Fibroblast of skin of scalp (primary cell): ENCODE measurements at regions not wholly inside any gene's neighbourhood (a gene's known extent, or its start where the extent isn't known, plus 50 kb on each side); places are given as distances from the start of the nearest gene placed in this dataset.

Source experiments
- DNase-seq: peaks from one replicate; pipeline ENCODE4 v3.0.0-alpha.2; 2013

GRCh38 chr13:84265257-84265764 is 383.0 kb upstream of the SLITRK1 start:
- DNase-seq: no peak

- DNase-seq: no peak
These were observed 381.2 kb upstream of the SLITRK1 start for GRCh38 chr13:84263354-84264069.

GRCh38 chr13:84255226-84255797 is 373.0 kb upstream of the SLITRK1 start:
- DNase-seq: peak; percentile 6

GRCh38 chr13:84249463-84249862 is 367.2 kb upstream of the SLITRK1 start:
- DNase-seq: no peak

- DNase-seq: no peak
These were observed 361.1 kb upstream of the SLITRK1 start for GRCh38 chr13:84243340-84243739.

GRCh38 chr13:84239032-84239431 is 356.8 kb upstream of the SLITRK1 start:
- no peak for DNase-seq

GRCh38 chr13:84238381-84238780 is 356.1 kb upstream of the SLITRK1 start:
- no peak for DNase-seq

- DNase-seq: no peak
These were observed 354.9 kb upstream of the SLITRK1 start for GRCh38 chr13:84237143-84237542.

GRCh38 chr13:84234416-84234815 is 352.1 kb upstream of the SLITRK1 start:
- no peak for DNase-seq

GRCh38 chr13:84230568-84230967 is 348.3 kb upstream of the SLITRK1 start:
- no peak for DNase-seq

- DNase-seq: no peak
These were observed 328.8 kb upstream of the SLITRK1 start for GRCh38 chr13:84211048-84211447.

GRCh38 chr13:84208246-84208910 is 326.1 kb upstream of the SLITRK1 start:
- DNase-seq: no peak

GRCh38 chr13:84207509-84207908 is 325.2 kb upstream of the SLITRK1 start:
- no peak for DNase-seq

GRCh38 chr13:84200971-84201370 is 318.7 kb upstream of the SLITRK1 start:
- DNase-seq: no peak

GRCh38 chr13:84192125-84192524 is 309.9 kb upstream of the SLITRK1 start:
- DNase-seq: peak; percentile 96

GRCh38 chr13:84191139-84191538 is 308.9 kb upstream of the SLITRK1 start:
- DNase-seq: no peak

GRCh38 chr13:84187626-84188025 is 305.4 kb upstream of the SLITRK1 start:
- no peak for DNase-seq

- no peak for DNase-seq
These were observed 257.4 kb upstream of the SLITRK1 start for GRCh38 chr13:84139561-84140158.

GRCh38 chr13:84137292-84137691 is 255.0 kb upstream of the SLITRK1 start:
- peak; percentile 9 for DNase-seq

- no peak for DNase-seq
These were observed 254.3 kb upstream of the SLITRK1 start for GRCh38 chr13:84136582-84136981.

GRCh38 chr13:84132491-84132890 is 250.2 kb upstream of the SLITRK1 start:
- no peak for DNase-seq

GRCh38 chr13:84131249-84131648 is 249.0 kb upstream of the SLITRK1 start:
- DNase-seq: no peak

GRCh38 chr13:84130495-84131114 is 248.3 kb upstream of the SLITRK1 start:
- DNase-seq: no peak
